ENCODE measurements at regions not wholly inside any gene's neighbourhood (a gene's known extent, or its start where the extent isn't known, plus 50 kb on each side); places are given as distances from the start of the nearest gene placed in this dataset.
"Not testable (repeated sequence)": the region's sequence is repeated elsewhere in the genome, so short reads cannot be mapped to it uniquely, and the experiment has no call there.

- H3K27me3 Mint-ChIP-seq; CTCF ChIA-PET; POLR2A ChIA-PET; H3K36me3 Mint-ChIP-seq; H3K4me3 Mint-ChIP-seq; H3K27me3 ChIP-seq (replicated peaks in 1 of 2; ENCODE audit: control insufficient read depth in 2 of 2, extremely low read depth in 1 of 2, insufficient read depth in 2 of 2, low read length in 1 of 2); H3K9me3 ChIP-seq; H3K36me3 ChIP-seq (ENCODE audit: control insufficient read depth in 2 of 2, extremely low read depth in 1 of 2, insufficient read depth in 1 of 2, low read length in 1 of 2); DNase-seq; H3K4me1 Mint-ChIP-seq; H3K4me3 ChIP-seq (ENCODE audit: control insufficient read depth in 1 of 2, extremely low read depth in 1 of 2, low read length in 1 of 2); H3K9me3 Mint-ChIP-seq; H3K27ac ChIP-seq (ENCODE audit: low read length); H3K4me1 ChIP-seq (ENCODE audit: control insufficient read depth in 1 of 2, extremely low read depth in 1 of 2, insufficient read depth in 2 of 2, low read length in 2 of 2); ATAC-seq (replicated peaks in 1 of 4); H3K27ac Mint-ChIP-seq: not testable (repeated sequence)
- WGBS (ENCODE audit: insufficient coverage), result no CpG with 5 or more reads among the region's 6 CpGs
Observed at GRCh38 chrX:95771198-95771597, 913.4 kb upstream of the DIAPH2 start.

- Mint-ChIP-seq H3K4me1 (no peaks in the 10 kb centered on the region), H3K27me3 (no peaks in the 10 kb centered on the region), H3K27ac (no peak overlapping the region), H3K36me3 (no peaks in the 10 kb centered on the region), H3K4me3 (no peak overlapping the region), H3K9me3 (no peaks in the 10 kb centered on the region)
- Histone ChIP-seq H3K4me3 (ENCODE audit: control insufficient read depth in 1 of 2, extremely low read depth in 1 of 2, low read length in 1 of 2) (no peak overlapping the region), H3K27me3 (replicated peaks in 1 of 2; ENCODE audit: control insufficient read depth in 2 of 2, extremely low read depth in 1 of 2, insufficient read depth in 2 of 2, low read length in 1 of 2) (no peaks in the 10 kb centered on the region), H3K36me3 (ENCODE audit: control insufficient read depth in 2 of 2, extremely low read depth in 1 of 2, insufficient read depth in 1 of 2, low read length in 1 of 2) (no peaks in the 10 kb centered on the region), H3K4me1 (ENCODE audit: control insufficient read depth in 1 of 2, extremely low read depth in 1 of 2, insufficient read depth in 2 of 2, low read length in 2 of 2) (no peaks in the 10 kb centered on the region), H3K27ac (ENCODE audit: low read length) (no peak overlapping the region), H3K9me3 (no peaks in the 10 kb centered on the region)
- DNase-seq (no peak), ATAC-seq (replicated peaks in 1 of 4) (no peak)
- ChIA-PET CTCF (no interaction called here), POLR2A (no interaction called here)
- WGBS (ENCODE audit: insufficient coverage), result no CpG with 5 or more reads among the region's 1 CpG
Observed at GRCh38 chrX:95791876-95792275, 892.8 kb upstream of the DIAPH2 start.

DNA sequence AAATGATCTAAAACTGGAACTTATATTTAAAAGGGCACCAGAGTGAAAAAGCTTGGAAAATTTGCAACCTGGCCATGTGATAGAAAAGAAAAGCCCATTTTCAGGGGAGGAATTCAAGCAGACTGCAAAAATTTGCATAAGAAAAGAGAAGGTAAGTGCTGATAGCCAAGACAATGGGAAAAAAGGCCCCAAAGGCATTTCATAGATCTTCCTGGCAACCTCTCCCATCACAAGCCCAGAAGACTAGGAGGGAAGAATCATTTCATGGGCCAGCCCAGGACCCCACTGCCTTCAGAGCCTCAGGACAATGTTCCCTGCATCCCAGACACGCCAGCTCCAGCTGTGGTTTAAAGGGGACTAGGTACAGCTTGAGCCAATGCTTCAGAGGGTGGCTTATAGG, 887.3 kb upstream of the DIAPH2 start:
- H3K4me3 Mint-ChIP-seq, result no peak overlapping the region
- no peaks in the 10 kb centered on the region for H3K27me3 Mint-ChIP-seq
- no peak for ATAC-seq (replicated peaks in 1 of 4)
- Histone ChIP-seq H3K27me3 (replicated peaks in 1 of 2; ENCODE audit: control insufficient read depth in 2 of 2, extremely low read depth in 1 of 2, insufficient read depth in 2 of 2, low read length in 1 of 2) (no peaks in the 10 kb centered on the region), H3K9me3 (no peaks in the 10 kb centered on the region), H3K4me1 (ENCODE audit: control insufficient read depth in 1 of 2, extremely low read depth in 1 of 2, insufficient read depth in 2 of 2, low read length in 2 of 2) (no peaks in the 10 kb centered on the region), H3K36me3 (ENCODE audit: control insufficient read depth in 2 of 2, extremely low read depth in 1 of 2, insufficient read depth in 1 of 2, low read length in 1 of 2) (no peaks in the 10 kb centered on the region), H3K27ac (ENCODE audit: low read length) (no peak overlapping the region), H3K4me3 (ENCODE audit: control insufficient read depth in 1 of 2, extremely low read depth in 1 of 2, low read length in 1 of 2) (no peak overlapping the region)
- H3K27ac Mint-ChIP-seq, result no peak overlapping the region
- ChIA-PET POLR2A (no interaction called here), CTCF (no interaction called here)
- no CpG with 5 or more reads among the region's 1 CpG for WGBS (ENCODE audit: insufficient coverage)
- no peaks in the 10 kb centered on the region for H3K36me3 Mint-ChIP-seq
- no peaks in the 10 kb centered on the region for H3K9me3 Mint-ChIP-seq
- no peak for DNase-seq
- H3K4me1 Mint-ChIP-seq, result no peaks in the 10 kb centered on the region

- no peak overlapping the region for H3K4me3 Mint-ChIP-seq
- Histone ChIP-seq H3K27me3 (replicated peaks in 1 of 2; ENCODE audit: control insufficient read depth in 2 of 2, extremely low read depth in 1 of 2, insufficient read depth in 2 of 2, low read length in 1 of 2) (no peaks in the 10 kb centered on the region), H3K27ac (ENCODE audit: low read length) (no peak overlapping the region), H3K36me3 (ENCODE audit: control insufficient read depth in 2 of 2, extremely low read depth in 1 of 2, insufficient read depth in 1 of 2, low read length in 1 of 2) (no peaks in the 10 kb centered on the region), H3K4me3 (ENCODE audit: control insufficient read depth in 1 of 2, extremely low read depth in 1 of 2, low read length in 1 of 2) (no peak overlapping the region), H3K4me1 (ENCODE audit: control insufficient read depth in 1 of 2, extremely low read depth in 1 of 2, insufficient read depth in 2 of 2, low read length in 2 of 2) (no peaks in the 10 kb centered on the region), H3K9me3 (no peaks in the 10 kb centered on the region)
- ATAC-seq (replicated peaks in 1 of 4) (no peak), DNase-seq (no peak)
- WGBS (ENCODE audit: insufficient coverage), result no CpG with 5 or more reads among the region's 1 CpG
- ChIA-PET CTCF (no interaction called here), POLR2A (no interaction called here)
- no peaks in the 10 kb centered on the region for H3K4me1 Mint-ChIP-seq
- peaks cover 0 to 8% of the 10 kb centered on the region in 2 donors for H3K27me3 Mint-ChIP-seq
- H3K9me3 Mint-ChIP-seq, result no peaks in the 10 kb centered on the region
- no peak overlapping the region for H3K27ac Mint-ChIP-seq
- H3K36me3 Mint-ChIP-seq, result no peaks in the 10 kb centered on the region
Observed at GRCh38 chrX:95823796-95824195, 860.8 kb upstream of the DIAPH2 start.

DNA sequence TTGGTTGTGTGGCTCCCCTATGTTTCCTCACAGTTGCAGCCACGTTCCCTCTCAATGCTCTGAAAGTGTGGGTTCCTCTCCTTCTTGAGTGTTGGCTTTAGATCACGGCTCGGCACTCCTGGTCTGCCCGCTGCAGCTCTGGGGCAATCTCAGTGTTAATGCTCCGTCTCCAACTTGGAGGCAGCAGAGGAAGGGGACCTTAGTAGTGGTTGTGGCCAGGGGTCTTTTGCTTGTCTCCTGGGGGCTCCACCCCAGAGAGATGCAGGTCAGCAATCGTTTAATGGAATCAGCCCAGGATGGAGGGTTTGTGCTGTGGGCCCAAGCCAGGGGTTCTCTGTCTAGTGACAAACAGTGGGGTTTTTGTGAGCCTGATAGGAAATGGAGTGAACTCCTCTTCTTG, 849.4 kb upstream of the DIAPH2 start:
- no peak for ATAC-seq (replicated peaks in 1 of 4)
- H3K36me3 Mint-ChIP-seq, result no peaks in the 10 kb centered on the region
- H3K4me3 Mint-ChIP-seq, result no peak overlapping the region
- Histone ChIP-seq H3K4me3 (ENCODE audit: control insufficient read depth in 1 of 2, extremely low read depth in 1 of 2, low read length in 1 of 2) (no peak overlapping the region), H3K36me3 (ENCODE audit: control insufficient read depth in 2 of 2, extremely low read depth in 1 of 2, insufficient read depth in 1 of 2, low read length in 1 of 2) (no peaks in the 10 kb centered on the region), H3K4me1 (ENCODE audit: control insufficient read depth in 1 of 2, extremely low read depth in 1 of 2, insufficient read depth in 2 of 2, low read length in 2 of 2) (no peaks in the 10 kb centered on the region), H3K27ac (ENCODE audit: low read length) (no peak overlapping the region), H3K9me3 (no peaks in the 10 kb centered on the region), H3K27me3 (replicated peaks in 1 of 2; ENCODE audit: control insufficient read depth in 2 of 2, extremely low read depth in 1 of 2, insufficient read depth in 2 of 2, low read length in 1 of 2) (no peaks in the 10 kb centered on the region)
- no peak overlapping the region for H3K27ac Mint-ChIP-seq
- no CpG with 5 or more reads among the region's 6 CpGs for WGBS (ENCODE audit: insufficient coverage)
- no peak for DNase-seq
- CTCF ChIA-PET, result no interaction called here
- H3K9me3 Mint-ChIP-seq, result peaks cover 0 to 3% (median 0%) of the 10 kb centered on the region in 3 donors
- H3K4me1 Mint-ChIP-seq, result no peaks in the 10 kb centered on the region
- POLR2A ChIA-PET, result no interaction called here
- no peaks in the 10 kb centered on the region for H3K27me3 Mint-ChIP-seq

GRCh38 chrX:95836517-95836916, 848.1 kb upstream of the DIAPH2 start:
- ATAC-seq (replicated peaks in 1 of 4), result no peak
- Mint-ChIP-seq H3K4me1 (no peaks in the 10 kb centered on the region), H3K27ac (no peak overlapping the region), H3K27me3 (no peaks in the 10 kb centered on the region), H3K4me3 (no peak overlapping the region), H3K9me3 (peaks cover 0 to 3% (median 0%) of the 10 kb centered on the region in 3 donors), H3K36me3 (no peaks in the 10 kb centered on the region)
- ChIA-PET POLR2A (no interaction called here), CTCF (no interaction called here)
- H3K27me3 ChIP-seq (replicated peaks in 1 of 2; ENCODE audit: control insufficient read depth in 2 of 2, extremely low read depth in 1 of 2, insufficient read depth in 2 of 2, low read length in 1 of 2), result no peaks in the 10 kb centered on the region
- no peaks in the 10 kb centered on the region for H3K36me3 ChIP-seq (ENCODE audit: control insufficient read depth in 2 of 2, extremely low read depth in 1 of 2, insufficient read depth in 1 of 2, low read length in 1 of 2)
- H3K27ac ChIP-seq (ENCODE audit: low read length), result no peak overlapping the region
- no peak overlapping the region for H3K4me3 ChIP-seq (ENCODE audit: control insufficient read depth in 1 of 2, extremely low read depth in 1 of 2, low read length in 1 of 2)
- H3K9me3 ChIP-seq, result no peaks in the 10 kb centered on the region
- WGBS (ENCODE audit: insufficient coverage), result no CpG with 5 or more reads among the region's 1 CpG
- no peak for DNase-seq
- H3K4me1 ChIP-seq (ENCODE audit: control insufficient read depth in 1 of 2, extremely low read depth in 1 of 2, insufficient read depth in 2 of 2, low read length in 2 of 2), result no peaks in the 10 kb centered on the region

GRCh38 chrX:95841863-95842262, 842.8 kb upstream of the DIAPH2 start:
- CTCF ChIA-PET, result no interaction called here
- Mint-ChIP-seq H3K27me3 (peaks cover 0 to 8% of the 10 kb centered on the region in 2 donors), H3K4me1 (no peaks in the 10 kb centered on the region), H3K36me3 (no peaks in the 10 kb centered on the region), H3K27ac (no peak overlapping the region), H3K4me3 (no peak overlapping the region), H3K9me3 (no peaks in the 10 kb centered on the region)
- no peak for DNase-seq
- Histone ChIP-seq H3K36me3 (ENCODE audit: control insufficient read depth in 2 of 2, extremely low read depth in 1 of 2, insufficient read depth in 1 of 2, low read length in 1 of 2) (no peaks in the 10 kb centered on the region), H3K4me3 (ENCODE audit: control insufficient read depth in 1 of 2, extremely low read depth in 1 of 2, low read length in 1 of 2) (no peak overlapping the region), H3K9me3 (peaks cover 2% of the 10 kb centered on the region), H3K27ac (ENCODE audit: low read length) (no peak overlapping the region), H3K27me3 (replicated peaks in 1 of 2; ENCODE audit: control insufficient read depth in 2 of 2, extremely low read depth in 1 of 2, insufficient read depth in 2 of 2, low read length in 1 of 2) (no peaks in the 10 kb centered on the region), H3K4me1 (ENCODE audit: control insufficient read depth in 1 of 2, extremely low read depth in 1 of 2, insufficient read depth in 2 of 2, low read length in 2 of 2) (no peaks in the 10 kb centered on the region)
- POLR2A ChIA-PET, result no interaction called here
- ATAC-seq (replicated peaks in 1 of 4), result no peak
